IMR-90 (cell line): ENCODE measurements at regions not wholly inside any gene's neighbourhood (a gene's known extent, or its start where the extent isn't known, plus 50 kb on each side); places are given as distances from the start of the nearest gene placed in this dataset.

Source experiments
- ATAC-seq: fragments of 200-7000 bp; cut with Tn5 transposase; 2 replicates; pipeline ENCODE4 v1.9.1; 2020; ENCODE audit warnings: low read depth, mild to moderate bottlenecking, moderate library complexity
- BruUV-seq: library from RNA; stranded (reverse); fragments of 400-500 nt; replicated peaks from 2 replicates; lab custom pipeline; 2021; lab: Mats Ljungman, UMichigan
- CTCF ChIA-PET: fragments of 300-600 bp; formaldehyde crosslinking; extraction: SDS; loops from one replicate; lab custom pipeline; 2021; ENCODE audit warnings: antibody characterized with exemption; lab: Yijun Ruan, JAX
- POLR2A ChIA-PET: fragments of 300-600 bp; sonication (Branson Sonifier 250); formaldehyde crosslinking; loops from one replicate; lab custom pipeline; 2022; ENCODE audit warnings: antibody characterized with exemption; ENCODE audit not compliant: unreplicated experiment; lab: Charles Lee
- DNase-seq: peaks from one replicate; pipeline ENCODE4 v3.0.0; 2013
- H2AFZ ChIP-seq: replicated peaks from 2 replicates; pipeline ENCODE3; 2013; ENCODE audit warnings: low read length, mild to moderate bottlenecking; ENCODE audit not compliant: poor library complexity
- H2AK5ac ChIP-seq: 2 replicates; pipeline ENCODE4 v1.6.1; 2013; ENCODE audit warnings: low read depth, low read length, inconsistent platforms
- H2AK9ac ChIP-seq: replicated peaks from 2 replicates; pipeline ENCODE3; 2013; ENCODE audit warnings: mild to moderate bottlenecking, low read depth, low read length, moderate library complexity; ENCODE audit not compliant: poor library complexity
- H2BK120ac ChIP-seq: 2 replicates; pipeline ENCODE4 v1.6.1; 2013; ENCODE audit warnings: low read depth, low read length, inconsistent platforms
- H2BK15ac ChIP-seq: 3 replicates; pipeline ENCODE4 v1.6.1; 2013; ENCODE audit warnings: low read depth, low read length, inconsistent platforms
- H2BK20ac ChIP-seq: 2 replicates; pipeline ENCODE4 v1.6.1; 2013; ENCODE audit warnings: low read depth, mild to moderate bottlenecking, inconsistent platforms, low read length, moderate library complexity
- H2BK5ac ChIP-seq: 2 replicates; pipeline ENCODE4 v1.6.1; 2013; ENCODE audit warnings: mild to moderate bottlenecking, low read depth, low read length, inconsistent platforms; ENCODE audit not compliant: poor library complexity, severe bottlenecking
- H3K14ac ChIP-seq: replicated peaks from 2 replicates; pipeline ENCODE4 v1.6.1; 2013; ENCODE audit warnings: low read depth, low read length, inconsistent platforms
- H3K18ac ChIP-seq: 2 replicates; pipeline ENCODE4 v1.6.1; 2013; ENCODE audit warnings: low read depth, low read length, control low read depth
- H3K23ac ChIP-seq: 2 replicates; pipeline ENCODE4 v1.6.1; 2013; ENCODE audit warnings: low read depth, low read length, inconsistent platforms
- H3K27ac ChIP-seq: 2 replicates; pipeline ENCODE4 v1.5.1; 2013; ENCODE audit warnings: mild to moderate bottlenecking, control low read depth, low read length; ENCODE audit not compliant: insufficient read depth
- H3K27me3 ChIP-seq: 2 replicates; pipeline ENCODE4 v1.6.1; 2013; ENCODE audit warnings: low read length; ENCODE audit not compliant: control insufficient read depth, insufficient read depth
- H3K36me3 ChIP-seq: 2 replicates; pipeline ENCODE4 v1.6.1; 2013; ENCODE audit warnings: low read length, mixed read lengths; ENCODE audit not compliant: control insufficient read depth, insufficient read depth
- H3K4ac ChIP-seq: 2 replicates; pipeline ENCODE4 v1.6.1; 2013; ENCODE audit warnings: low read depth, low read length, inconsistent platforms
- H3K4me1 ChIP-seq: 2 replicates; pipeline ENCODE4 v1.6.1; 2013; ENCODE audit warnings: low read length, mixed read lengths; ENCODE audit not compliant: control insufficient read depth, insufficient read depth
- H3K4me2 ChIP-seq: 2 replicates; pipeline ENCODE4 v1.6.1; 2013; ENCODE audit warnings: low read depth, mild to moderate bottlenecking, control low read depth, low read length, moderate library complexity
- H3K4me3 ChIP-seq: 2 replicates; pipeline ENCODE4 v1.5.1; 2013; ENCODE audit warnings: low read depth, mild to moderate bottlenecking, control low read depth, low read length, moderate library complexity; ENCODE audit not compliant: insufficient read depth
- H3K56ac ChIP-seq: 2 replicates; pipeline ENCODE4 v1.6.1; 2013; ENCODE audit warnings: low read length, inconsistent platforms; ENCODE audit not compliant: insufficient read depth; ENCODE audit errors: extremely low read depth
- H3K79me1 ChIP-seq, 2 experiments: 2 replicates each; pipeline ENCODE4 v1.6.1; 2013; ENCODE audit warnings: low read length in 2 of 2, inconsistent platforms in 1 of 2, low read depth in 1 of 2
- H3K9ac ChIP-seq: 2 replicates; pipeline ENCODE4 v1.6.1; 2013; ENCODE audit warnings: low read depth, low read length, control low read depth
- H3K9me1 ChIP-seq: 2 replicates; pipeline ENCODE4 v1.6.1; 2013; ENCODE audit warnings: low read length, inconsistent platforms; ENCODE audit not compliant: insufficient read depth
- H3K9me3 ChIP-seq: 2 replicates; pipeline ENCODE4 v1.6.1; 2013; ENCODE audit warnings: low read length; ENCODE audit not compliant: control insufficient read depth, insufficient read depth
- H4K20me1 ChIP-seq: 2 replicates; pipeline ENCODE4 v1.6.1; 2013; ENCODE audit warnings: low read length, inconsistent platforms; ENCODE audit not compliant: insufficient read depth
- H4K5ac ChIP-seq: 2 replicates; pipeline ENCODE4 v1.6.1; 2013; ENCODE audit warnings: mild to moderate bottlenecking, low read depth, low read length, control low read depth
- H4K8ac ChIP-seq, 2 experiments: 2 replicates each; pipeline ENCODE4 v1.6.1; 2013; ENCODE audit warnings: low read depth in 2 of 2, low read length in 2 of 2, control low read depth in 1 of 2, inconsistent platforms in 1 of 2
- H4K91ac ChIP-seq: 2 replicates; pipeline ENCODE4 v1.6.1; 2013; ENCODE audit warnings: low read depth, low read length, inconsistent platforms; ENCODE audit not compliant: insufficient read depth
- BHLHE40 ChIP-seq: fragments of 150-350 bp; IDR thresholded peaks from 2 replicates; pipeline ENCODE4 v1.6.1; 2016; ENCODE audit warnings: mild to moderate bottlenecking, low read depth, low read length
- CEBPB ChIP-seq: IDR thresholded peaks from 2 replicates; pipeline ENCODE4 v1.6.1; 2012; ENCODE audit warnings: low read depth, low read length, improper control_type of control experiment
- CHD1 ChIP-seq: IDR thresholded peaks from 2 replicates; pipeline ENCODE4 v1.6.1; 2012; ENCODE audit warnings: low read depth, low read length, improper control_type of control experiment
- FOS ChIP-seq: fragments of 150-350 bp; IDR thresholded peaks from 2 replicates; pipeline ENCODE4 v1.6.1; 2016; ENCODE audit warnings: low read depth, low read length
- MAFK ChIP-seq: IDR thresholded peaks from 2 replicates; pipeline ENCODE4 v1.6.1; 2012; ENCODE audit warnings: low read depth, low read length, improper control_type of control experiment
- MAZ ChIP-seq: IDR thresholded peaks from 2 replicates; pipeline ENCODE4 v1.6.1; 2012; ENCODE audit warnings: low read depth, mild to moderate bottlenecking, low read length, improper control_type of control experiment, moderate library complexity, borderline replicate concordance
- MXI1 ChIP-seq: IDR thresholded peaks from 2 replicates; pipeline ENCODE4 v1.6.1; 2012; ENCODE audit warnings: low read depth, mild to moderate bottlenecking, low read length, moderate library complexity, borderline replicate concordance
- NFE2L2 ChIP-seq: fragments of 150-350 bp; IDR thresholded peaks from 2 replicates; pipeline ENCODE4 v1.6.1; 2016; ENCODE audit warnings: low read depth, mild to moderate bottlenecking, low read length
- POLR2A ChIP-seq: IDR thresholded peaks from 2 replicates; pipeline ENCODE4 v1.6.1; 2012; ENCODE audit warnings: mild to moderate bottlenecking, low read depth, low read length
- RCOR1 ChIP-seq: IDR thresholded peaks from 2 replicates; pipeline ENCODE4 v1.6.1; 2012; ENCODE audit warnings: mild to moderate bottlenecking, low read length, improper control_type of control experiment; ENCODE audit not compliant: insufficient replicate concordance
- RFX5 ChIP-seq: IDR thresholded peaks from 2 replicates; pipeline ENCODE4 v1.8.0; 2012; ENCODE audit warnings: low read depth, mild to moderate bottlenecking, low read length, moderate library complexity
- SMC3 ChIP-seq: fragments of 150-350 bp; IDR thresholded peaks from 2 replicates; pipeline ENCODE4 v1.6.1; 2016; ENCODE audit warnings: low read depth, mild to moderate bottlenecking, antibody characterized with exemption, low read length, moderate library complexity
- WGBS, 2 experiments: methylation state at CpG; one replicate each; pipeline versions ENCODE4 v1.1.5 to v1.1.7; 2013; ENCODE audit warnings: missing lambda C conversion rate in 2 of 2; ENCODE audit not compliant: insufficient read length in 1 of 2; ENCODE audit errors: extremely low coverage in 2 of 2; 5-methylcytosine and 5-hydroxymethylcytosine counted together
- dilution Hi-C: fragments of 300-500 bp; cut with HindIII; formaldehyde crosslinking; loops from one replicate; pipeline ENCODE4 v1.14.3; 2018; ENCODE audit warnings: low sequenced_read_pairs; ENCODE audit not compliant: unreplicated experiment
- in situ Hi-C: fragments of 300-500 bp; cut with MboI; formaldehyde crosslinking; loops from 3 replicates; pipeline ENCODE4 v1.14.3; 2019; ENCODE audit warnings: low sequenced_read_pairs, inconsistent platforms, mixed read lengths
- intact Hi-C: fragments of 100-400 bp; cut with micrococcal nuclease; formaldehyde crosslinking; loops from 2 replicates; pipeline ENCODE4 v1.10.0; 2022
- TF ChIP-seq, protein P1 (sequence below): fragments of 150-350 bp; IDR thresholded peaks from 2 replicates; pipeline ENCODE4 v1.6.1; 2017; ENCODE audit warnings: mild to moderate bottlenecking, antibody characterized with exemption, low read length, low read depth
- TF ChIP-seq, protein P2 (sequence below): fragments of 150-350 bp; IDR thresholded peaks from 2 replicates; pipeline ENCODE4 v1.6.1; 2016; ENCODE audit warnings: low read depth, mild to moderate bottlenecking, low read length, moderate library complexity, borderline replicate concordance
- TF ChIP-seq, protein P3 (sequence below): conservative IDR thresholded peaks from 2 replicates; pipeline ENCODE4 v1.5.1; 2012; ENCODE audit warnings: mild to moderate bottlenecking, low read depth, low read length, improper control_type of control experiment

DNA sequence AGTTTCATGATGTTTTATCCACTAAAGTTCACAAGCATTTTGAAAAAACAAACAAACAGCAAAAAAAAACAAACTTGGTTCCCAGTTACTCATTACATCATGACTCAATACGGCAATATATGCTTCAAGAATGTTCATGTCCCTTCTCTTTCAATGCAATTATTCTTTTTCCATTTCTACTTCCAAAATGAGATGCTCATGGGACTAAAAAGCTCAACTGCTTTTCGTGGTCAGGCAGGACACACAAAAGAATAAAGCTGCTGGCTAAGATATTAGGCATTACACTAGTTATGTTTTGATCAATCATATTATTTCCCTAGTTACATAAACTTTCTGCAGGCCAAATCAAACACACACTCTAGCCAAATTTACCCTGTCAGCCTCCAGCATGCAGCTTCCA, 301.3 kb downstream of the EPHA4 start:
- DNase-seq, result no peak
- CTCF ChIA-PET, result no interaction called here
- intact Hi-C loops, result no loop called here

More for the DNA sequence above, 301.3 kb downstream of the EPHA4 start:
- Histone ChIP-seq H4K5ac (no peak overlapping the region), H3K4me1 (no peaks in the 10 kb centered on the region), H4K8ac (no peak overlapping the region), H2AFZ (no peak overlapping the region), H3K9ac (no peak overlapping the region), H3K27ac (no peak overlapping the region), H3K27me3 (peaks cover 1% of the 10 kb centered on the region; the same call in 1 of the 2 replicates), H4K91ac (no peak overlapping the region), H3K23ac (no peak overlapping the region), H3K36me3 (no peaks in the 10 kb centered on the region), H2BK5ac (no peak overlapping the region), H3K79me1 (no peaks in the 10 kb centered on the region), H3K4me3 (no peak overlapping the region), H3K9me3 (no peaks in the 10 kb centered on the region), H2AK5ac (no peak overlapping the region), H4K20me1 (no peaks in the 10 kb centered on the region), H3K18ac (no peak overlapping the region), H2BK20ac (no peak overlapping the region), H2BK120ac (no peak overlapping the region), H2AK9ac (no peak overlapping the region), H3K4ac (no peak overlapping the region), H3K56ac (no peak overlapping the region), H2BK15ac (no peak overlapping the region), H3K9me1 (0 out of 2 replicates have a peak, but pooled peaks cover 2% of the 10 kb centered on the region), H3K4me2 (no peak overlapping the region), H3K14ac (no peak overlapping the region)
- POLR2A ChIA-PET, result no interaction called here
- no TSS peak for BruUV-seq
- TF ChIP-seq CHD1 (no peak), CEBPB (no peak), POLR2A (no peak), MAZ (no peak), NFE2L2 (no peak), MXI1 (no peak), SMC3 (no peak), RCOR1 (no peak), BHLHE40 (no peak), RFX5 (no peak), MAFK (no peak), FOS (no peak)
- TF ChIP-seq, protein P1, sequence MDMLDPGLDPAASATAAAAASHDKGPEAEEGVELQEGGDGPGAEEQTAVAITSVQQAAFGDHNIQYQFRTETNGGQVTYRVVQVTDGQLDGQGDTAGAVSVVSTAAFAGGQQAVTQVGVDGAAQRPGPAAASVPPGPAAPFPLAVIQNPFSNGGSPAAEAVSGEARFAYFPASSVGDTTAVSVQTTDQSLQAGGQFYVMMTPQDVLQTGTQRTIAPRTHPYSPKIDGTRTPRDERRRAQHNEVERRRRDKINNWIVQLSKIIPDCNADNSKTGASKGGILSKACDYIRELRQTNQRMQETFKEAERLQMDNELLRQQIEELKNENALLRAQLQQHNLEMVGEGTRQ, result no peak
- TF ChIP-seq, protein P2, sequence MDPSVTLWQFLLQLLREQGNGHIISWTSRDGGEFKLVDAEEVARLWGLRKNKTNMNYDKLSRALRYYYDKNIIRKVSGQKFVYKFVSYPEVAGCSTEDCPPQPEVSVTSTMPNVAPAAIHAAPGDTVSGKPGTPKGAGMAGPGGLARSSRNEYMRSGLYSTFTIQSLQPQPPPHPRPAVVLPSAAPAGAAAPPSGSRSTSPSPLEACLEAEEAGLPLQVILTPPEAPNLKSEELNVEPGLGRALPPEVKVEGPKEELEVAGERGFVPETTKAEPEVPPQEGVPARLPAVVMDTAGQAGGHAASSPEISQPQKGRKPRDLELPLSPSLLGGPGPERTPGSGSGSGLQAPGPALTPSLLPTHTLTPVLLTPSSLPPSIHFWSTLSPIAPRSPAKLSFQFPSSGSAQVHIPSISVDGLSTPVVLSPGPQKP, result no peak
- TF ChIP-seq, protein P3, sequence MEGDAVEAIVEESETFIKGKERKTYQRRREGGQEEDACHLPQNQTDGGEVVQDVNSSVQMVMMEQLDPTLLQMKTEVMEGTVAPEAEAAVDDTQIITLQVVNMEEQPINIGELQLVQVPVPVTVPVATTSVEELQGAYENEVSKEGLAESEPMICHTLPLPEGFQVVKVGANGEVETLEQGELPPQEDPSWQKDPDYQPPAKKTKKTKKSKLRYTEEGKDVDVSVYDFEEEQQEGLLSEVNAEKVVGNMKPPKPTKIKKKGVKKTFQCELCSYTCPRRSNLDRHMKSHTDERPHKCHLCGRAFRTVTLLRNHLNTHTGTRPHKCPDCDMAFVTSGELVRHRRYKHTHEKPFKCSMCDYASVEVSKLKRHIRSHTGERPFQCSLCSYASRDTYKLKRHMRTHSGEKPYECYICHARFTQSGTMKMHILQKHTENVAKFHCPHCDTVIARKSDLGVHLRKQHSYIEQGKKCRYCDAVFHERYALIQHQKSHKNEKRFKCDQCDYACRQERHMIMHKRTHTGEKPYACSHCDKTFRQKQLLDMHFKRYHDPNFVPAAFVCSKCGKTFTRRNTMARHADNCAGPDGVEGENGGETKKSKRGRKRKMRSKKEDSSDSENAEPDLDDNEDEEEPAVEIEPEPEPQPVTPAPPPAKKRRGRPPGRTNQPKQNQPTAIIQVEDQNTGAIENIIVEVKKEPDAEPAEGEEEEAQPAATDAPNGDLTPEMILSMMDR, result no peak
- dilution Hi-C loops (no loop called here), in situ Hi-C loops (no loop called here)
- 67% methylated on average over 1 of the region's 2 CpGs; no CpG with 5 or more reads in 1 of the 2 experiments for WGBS, 2 experiments
- ATAC-seq, result no peak
